Heart left ventricle (tissue), 13 donors: ENCODE measurements at regions not wholly inside any gene's neighbourhood (a gene's known extent, or its start where the extent isn't known, plus 50 kb on each side); places are given as distances from the start of the nearest gene placed in this dataset.

ENCODE experiments used
- POLR2A ChIP-seq, 2 donors: fragments of 450-650 bp; IDR thresholded peaks; one replicate each; pipeline ENCODE4 v1.6.1; 2017; ENCODE audit warnings: antibody characterized with exemption in 2 of 2, mild to moderate bottlenecking in 2 of 2, moderate library complexity in 2 of 2
- TF ChIP-seq, protein P1 (sequence below), 12 donors: fragments of 200-600 bp; sonication (generic) in 4 of 12; IDR thresholded peaks; one replicate each; pipeline versions ENCODE4 v1.5.0 to v1.8.0; 2018 to 2022; ENCODE audit warnings: antibody characterized with exemption in 12 of 12, mild to moderate bottlenecking in 5 of 12
- donor health status: ischemic (EF 13 %, LVEDD 7.1; RV severe dilation, severe dysfunction).
- donor health status: DM: no; HTN: yes; CAD: no.
- donor health status: DM: no; HTN: no; CAD: no.
- donor health status: ischemic (EF 25% LVEDD 6.9; RV normal size, moderate dysfunction).
- donor health status: ischemic (EF 25% LVEDD 5.7; RV mildly dilated, moderate dysfunction).
- donor health status: ischemic (EF 35%, LVEDD 5.7; RV mildly dilated, moderate dysfunction).
- donor health status: nonischemic (EF 11% LVEDD 7.7; RV severe dilation, severe dysfunction).
- donor health status: DM: yes; HTN: yes; CAD: no.
- donor health status: PGD.
- donor health status: ischemic (EF 29% LVEDD 5.4; RV normal size, mild dysfunction).
- donor health status: nonischemic (EF 23%, LVEDD 6.1; RV moderate dilation, normal function).

DNA sequence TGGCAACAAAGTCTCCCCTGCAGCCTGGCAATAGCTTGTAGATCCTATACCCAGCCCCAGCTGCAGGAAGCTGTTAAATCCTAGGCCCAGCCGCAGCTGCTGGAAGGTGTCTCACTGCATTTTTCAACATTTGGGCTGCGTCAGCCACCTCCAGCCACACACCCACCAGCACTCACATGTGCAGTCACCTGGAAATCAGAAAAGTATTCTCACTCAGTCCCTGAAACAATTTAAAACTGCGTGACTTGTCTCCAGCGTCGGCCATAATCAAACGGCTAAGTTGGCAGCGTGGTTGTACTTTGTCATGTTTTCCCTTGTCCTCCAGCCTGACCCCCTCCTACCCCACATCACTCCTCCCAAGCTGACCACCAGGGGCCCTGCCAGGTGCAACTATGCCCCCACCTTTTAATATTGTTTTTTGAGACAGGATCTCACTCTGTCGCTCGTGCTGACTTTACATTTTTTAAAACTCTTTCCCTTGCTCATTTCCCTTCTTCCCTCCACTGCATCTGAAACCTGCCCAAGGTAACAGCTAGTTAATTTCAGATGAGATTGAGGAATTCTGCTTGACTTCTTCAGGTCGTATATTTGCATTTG, 97.2 kb upstream of the FRG1 start:
- TF ChIP-seq, protein P1, sequence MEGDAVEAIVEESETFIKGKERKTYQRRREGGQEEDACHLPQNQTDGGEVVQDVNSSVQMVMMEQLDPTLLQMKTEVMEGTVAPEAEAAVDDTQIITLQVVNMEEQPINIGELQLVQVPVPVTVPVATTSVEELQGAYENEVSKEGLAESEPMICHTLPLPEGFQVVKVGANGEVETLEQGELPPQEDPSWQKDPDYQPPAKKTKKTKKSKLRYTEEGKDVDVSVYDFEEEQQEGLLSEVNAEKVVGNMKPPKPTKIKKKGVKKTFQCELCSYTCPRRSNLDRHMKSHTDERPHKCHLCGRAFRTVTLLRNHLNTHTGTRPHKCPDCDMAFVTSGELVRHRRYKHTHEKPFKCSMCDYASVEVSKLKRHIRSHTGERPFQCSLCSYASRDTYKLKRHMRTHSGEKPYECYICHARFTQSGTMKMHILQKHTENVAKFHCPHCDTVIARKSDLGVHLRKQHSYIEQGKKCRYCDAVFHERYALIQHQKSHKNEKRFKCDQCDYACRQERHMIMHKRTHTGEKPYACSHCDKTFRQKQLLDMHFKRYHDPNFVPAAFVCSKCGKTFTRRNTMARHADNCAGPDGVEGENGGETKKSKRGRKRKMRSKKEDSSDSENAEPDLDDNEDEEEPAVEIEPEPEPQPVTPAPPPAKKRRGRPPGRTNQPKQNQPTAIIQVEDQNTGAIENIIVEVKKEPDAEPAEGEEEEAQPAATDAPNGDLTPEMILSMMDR (IDR thresholded peaks at IDR 0.05): no peak
- TF ChIP-seq POLR2A (IDR thresholded peaks at IDR 0.05): no peak
